HG02678 (cell line): ENCODE measurements at regions not wholly inside any gene's neighbourhood (a gene's known extent, or its start where the extent isn't known, plus 50 kb on each side); places are given as distances from the start of the nearest gene placed in this dataset.
"Not testable (repeated sequence)": the region's sequence is repeated elsewhere in the genome, so short reads cannot be mapped to it uniquely, and the experiment has no call there.

Experiments used
- ATAC-seq: cut with Tn5 transposase; IDR thresholded peaks from one replicate; pipeline ENCODE4 v1.9.1; 2021; ENCODE audit warnings: mild to moderate bottlenecking, moderate library complexity; ENCODE audit not compliant: unreplicated experiment

DNA sequence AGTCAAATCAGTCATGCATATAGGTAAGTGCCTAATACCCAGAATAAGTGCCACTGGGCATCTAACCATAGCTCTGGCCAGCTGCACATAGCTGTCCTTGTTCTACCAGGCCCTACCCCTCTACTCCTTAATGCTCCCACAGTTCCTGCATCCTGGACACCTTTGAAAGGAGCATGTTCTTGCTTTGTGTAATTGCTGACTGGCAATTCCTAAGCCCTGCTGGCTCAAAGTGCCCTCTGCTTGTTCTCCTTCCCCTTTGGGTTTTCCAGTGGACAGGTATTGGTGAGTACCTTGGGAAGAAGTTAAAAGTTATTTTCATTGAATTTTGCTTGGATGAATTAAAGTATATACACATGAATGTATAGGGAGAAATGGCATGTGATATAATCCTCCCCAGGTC, 516.4 kb downstream of the ETNK1 start:
- no peak for ATAC-seq

DNA sequence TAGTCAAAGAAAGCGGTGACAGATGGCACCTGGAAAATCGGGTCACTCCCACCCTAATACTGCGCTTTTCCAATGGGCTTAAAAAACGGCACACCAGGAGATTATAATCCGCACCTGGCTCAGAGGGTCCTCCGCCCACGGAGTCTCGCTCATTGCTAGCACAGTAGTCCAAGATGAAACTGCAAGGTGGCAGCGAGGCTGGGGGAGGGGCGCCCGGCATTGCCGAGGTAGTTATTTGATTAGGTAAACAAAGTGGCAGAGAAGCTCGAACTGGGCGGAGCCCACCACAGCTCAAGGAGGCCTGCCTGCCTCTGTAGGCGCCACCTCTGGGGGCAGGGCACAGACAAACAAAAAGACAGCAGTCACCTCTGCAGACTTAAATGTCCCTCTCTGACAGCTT, 521.1 kb downstream of the ETNK1 start:
- not testable (repeated sequence) for ATAC-seq

DNA sequence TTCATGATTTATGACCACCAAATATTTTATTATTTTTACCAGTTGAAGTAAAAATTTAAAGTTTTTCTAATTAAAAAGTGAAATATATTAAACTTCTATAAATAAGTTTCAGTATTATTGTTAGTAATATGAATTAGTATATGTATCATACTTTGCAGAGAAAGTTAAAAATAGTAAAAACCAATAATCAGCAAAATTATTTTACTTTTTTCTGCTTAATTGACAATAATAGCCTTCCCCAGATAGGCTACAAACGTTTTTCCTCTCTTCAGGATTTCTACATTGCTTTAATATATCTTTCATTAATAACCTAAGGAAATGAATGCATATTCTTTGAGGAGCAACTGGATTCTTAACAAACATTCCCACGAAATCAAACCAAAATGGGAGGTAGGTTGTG, 543.5 kb downstream of the ETNK1 start:
- no peak for ATAC-seq

DNA sequence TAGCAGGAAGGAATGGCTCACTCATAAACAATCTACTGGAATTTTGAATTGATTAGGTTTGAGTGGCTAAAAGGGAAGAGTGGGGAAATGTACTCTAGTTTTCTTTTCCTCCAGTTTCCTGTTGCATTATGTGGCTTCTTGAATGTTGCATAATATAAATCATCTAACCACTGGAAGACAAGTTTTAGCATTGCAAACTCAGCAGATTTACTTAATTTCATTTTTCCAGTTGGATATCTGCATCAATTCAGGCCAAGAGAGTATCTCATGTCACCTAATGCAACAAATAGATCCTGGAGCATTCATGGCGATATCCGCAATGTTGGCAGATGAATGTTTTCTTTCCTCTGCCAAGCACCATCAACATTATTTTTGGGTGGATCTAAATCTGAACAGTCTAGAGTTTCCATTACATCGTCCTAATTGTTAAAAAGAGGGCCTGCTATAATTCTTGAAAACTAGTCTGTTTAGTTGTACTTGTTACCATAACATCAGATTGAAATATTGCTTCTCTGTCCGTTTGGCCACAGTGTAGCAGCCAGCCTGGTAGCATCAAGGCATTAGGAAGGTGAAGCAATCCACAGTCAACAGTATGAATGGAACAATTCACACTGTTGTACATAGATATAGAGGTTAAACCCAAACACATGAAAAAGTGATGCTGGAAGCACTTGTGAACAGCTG, 544.2 kb downstream of the ETNK1 start:
- no peak for ATAC-seq

DNA sequence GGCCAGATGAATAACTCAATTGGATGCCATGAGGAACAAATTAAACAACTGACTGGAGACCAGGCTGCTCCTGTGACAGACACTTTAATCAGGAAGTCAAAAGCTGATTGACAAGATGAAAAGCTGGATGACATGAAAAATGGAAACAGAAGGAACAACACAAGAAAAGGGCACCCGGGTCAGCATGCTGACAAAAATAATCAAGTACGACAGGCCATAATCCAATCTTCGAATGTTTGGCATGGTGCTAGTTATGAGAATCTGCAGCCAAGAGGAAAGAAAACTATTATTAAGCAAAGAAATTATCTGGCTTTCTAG, 544.7 kb downstream of the ETNK1 start:
- ATAC-seq, result no peak

DNA sequence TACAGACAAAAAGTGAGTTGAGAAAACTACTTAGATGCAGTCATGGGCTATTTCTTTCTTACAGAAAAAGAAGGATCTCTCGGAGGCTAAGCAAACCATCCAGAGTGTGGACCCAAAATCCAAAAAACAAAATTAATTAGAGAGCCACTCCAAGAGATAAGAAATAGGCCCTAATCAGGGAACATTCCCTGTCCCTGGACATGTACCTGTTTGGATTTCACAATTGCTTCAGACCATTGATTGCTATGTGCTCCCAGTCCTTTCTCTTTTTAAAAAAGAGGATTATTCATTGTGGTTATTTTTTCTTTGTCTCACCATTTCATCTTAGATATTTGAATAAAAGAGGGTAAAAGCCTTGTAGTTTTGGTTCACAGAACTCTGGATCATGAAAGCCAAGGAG, 549.9 kb downstream of the ETNK1 start:
- ATAC-seq, result no peak

DNA sequence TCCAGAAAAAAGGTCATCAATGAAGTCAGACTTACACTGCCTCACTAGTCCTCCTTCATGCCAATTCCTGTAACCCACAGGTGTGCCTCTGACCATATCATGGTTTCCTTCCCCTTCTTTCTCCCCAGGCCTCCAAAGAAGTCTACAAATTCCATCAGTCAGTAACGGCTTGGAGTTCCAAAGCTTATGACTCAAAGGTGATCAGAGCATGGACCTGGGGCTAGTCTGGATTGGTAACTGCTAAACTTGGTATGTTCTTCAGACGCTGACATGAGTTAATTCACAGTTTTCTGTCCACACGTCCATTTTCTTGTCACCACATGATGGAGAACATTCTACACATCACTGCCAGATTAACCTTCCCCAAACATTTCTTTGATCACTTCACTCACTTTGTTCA, 560.4 kb downstream of the ETNK1 start:
- ATAC-seq, result no peak

DNA sequence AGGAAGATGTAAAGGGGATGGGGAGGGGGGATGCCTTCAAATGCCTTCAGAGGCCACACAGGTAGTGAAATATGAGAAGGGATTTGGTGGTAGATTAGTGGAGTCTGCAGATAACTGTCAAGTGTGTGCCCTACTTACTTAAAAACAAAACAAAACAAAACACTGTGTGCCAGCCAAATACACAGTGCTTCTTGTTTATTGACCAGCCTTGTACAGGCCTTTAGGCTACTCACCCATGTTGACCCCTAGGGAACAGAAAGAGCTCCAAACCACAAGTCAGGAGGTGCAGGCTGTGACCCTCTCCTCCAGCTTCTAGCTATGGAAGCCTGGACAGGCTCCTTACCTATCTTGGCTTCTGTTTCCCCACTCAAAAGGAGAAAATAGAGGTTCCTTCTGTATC, 562.0 kb downstream of the ETNK1 start:
- no peak for ATAC-seq

DNA sequence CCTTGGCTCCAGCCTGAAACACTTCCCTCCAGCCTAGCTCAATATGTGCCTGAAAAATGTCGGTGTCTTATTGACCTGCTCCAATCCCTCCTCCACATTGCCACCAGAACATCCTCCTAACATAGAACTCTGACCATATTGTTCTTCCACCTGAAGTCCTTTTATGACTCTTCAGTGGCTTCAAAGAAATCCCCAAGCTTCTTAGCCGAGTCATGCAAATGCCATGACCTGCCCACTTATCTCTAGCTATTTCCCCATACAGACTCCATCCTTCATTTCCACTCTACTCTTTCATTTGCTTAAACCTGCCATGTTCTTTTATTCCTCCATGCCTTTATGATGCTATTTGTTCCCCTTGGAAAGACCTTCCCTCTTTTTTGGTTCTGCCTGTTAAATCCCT, 568.6 kb downstream of the ETNK1 start:
- ATAC-seq, result no peak

DNA sequence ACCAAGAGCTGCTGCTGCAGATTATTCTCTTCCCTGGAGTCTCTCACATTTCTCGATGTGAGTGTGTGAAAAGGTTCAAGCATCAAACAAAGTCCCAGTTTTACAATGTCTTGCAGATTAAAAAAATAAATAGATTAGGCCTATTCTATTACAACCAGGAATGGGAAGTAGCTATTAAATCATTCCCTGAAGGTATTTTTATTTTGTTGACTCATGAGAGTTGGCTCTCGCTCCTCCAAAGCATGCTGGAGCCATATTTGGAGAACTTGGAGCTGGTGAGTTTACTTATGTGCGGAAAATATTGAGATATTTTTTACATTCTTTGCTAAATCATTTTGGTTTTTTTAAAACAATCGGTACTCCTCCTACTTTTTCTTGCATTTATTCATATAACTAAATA, 572.3 kb downstream of the ETNK1 start:
- ATAC-seq, result no peak

DNA sequence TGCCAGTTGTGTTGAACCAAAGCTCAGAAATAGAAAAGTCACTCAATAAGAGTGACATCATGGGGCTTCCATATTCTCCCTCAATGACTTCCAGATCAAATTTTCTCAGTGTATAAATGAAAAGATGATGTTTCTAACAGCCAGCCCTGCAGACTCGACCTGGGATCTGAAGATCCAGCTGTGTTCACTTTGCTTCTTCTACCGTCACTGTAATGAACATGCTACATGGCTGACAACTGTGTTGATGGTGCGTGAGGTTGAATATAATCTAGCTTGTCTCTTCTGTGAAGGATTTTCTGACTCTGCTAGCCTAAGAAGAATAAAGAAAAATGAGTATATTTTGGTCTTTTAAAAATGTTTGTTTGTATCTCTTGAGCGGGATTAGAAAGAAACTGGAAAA, 577.8 kb downstream of the ETNK1 start:
- ATAC-seq, result no peak

DNA sequence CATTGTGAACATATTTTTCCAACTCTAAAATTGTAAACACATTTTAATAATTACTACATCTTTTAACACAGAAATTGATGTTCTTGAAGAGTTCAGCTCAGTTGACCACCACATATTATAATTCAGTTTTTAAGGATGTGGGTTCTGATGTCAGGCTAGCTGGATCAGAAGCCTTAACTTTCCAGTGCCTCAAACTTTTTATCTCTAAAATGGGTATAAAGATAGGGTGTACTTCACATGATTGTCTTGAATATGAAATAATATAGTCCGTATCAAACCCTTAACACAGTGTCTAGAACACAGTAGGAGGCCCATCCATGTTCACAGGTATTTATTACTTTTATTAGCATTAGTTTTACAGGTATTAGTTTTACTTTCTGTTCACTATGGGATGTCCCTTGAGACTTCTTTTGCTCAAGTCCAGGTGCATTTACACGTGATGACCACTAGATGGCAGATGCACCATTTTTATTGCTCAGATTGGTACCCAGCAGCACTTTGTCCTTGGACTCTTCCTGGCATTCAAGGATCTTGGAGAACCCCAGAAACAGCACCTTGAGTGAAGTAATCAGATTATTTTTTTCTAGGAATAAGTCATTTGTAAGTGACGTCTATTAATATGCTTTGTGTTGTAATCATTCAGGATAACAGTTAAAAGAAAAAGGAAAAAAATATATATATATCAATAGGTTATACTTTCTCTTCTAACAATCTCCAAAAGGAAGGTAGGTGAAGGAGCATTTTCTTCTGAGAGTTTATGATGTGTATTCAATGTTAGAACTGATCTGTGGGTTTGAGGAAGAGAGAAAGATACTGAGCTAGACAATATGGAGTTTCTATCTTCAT, 580.2 kb downstream of the ETNK1 start:
- ATAC-seq, result peak; percentile 91

DNA sequence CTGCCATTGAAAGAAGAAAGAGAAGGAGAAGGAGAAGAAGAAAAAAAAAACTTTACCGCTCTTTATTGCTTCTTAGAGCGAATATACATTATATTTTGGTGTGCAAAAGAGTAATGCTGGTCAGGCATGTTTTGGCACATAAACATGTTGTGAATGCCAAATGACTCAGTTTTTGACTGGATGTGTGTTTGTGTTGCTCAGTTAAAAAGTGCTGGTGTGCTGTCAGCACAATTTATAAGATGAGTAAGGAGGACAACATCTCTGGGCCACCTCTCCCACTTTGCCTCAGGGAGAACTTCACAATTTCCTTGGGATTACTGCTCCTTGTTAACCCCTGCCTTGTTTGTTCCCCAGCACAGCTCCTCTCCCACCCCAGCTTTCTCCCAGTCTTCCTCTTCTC, 584.8 kb downstream of the ETNK1 start:
- no peak for ATAC-seq

DNA sequence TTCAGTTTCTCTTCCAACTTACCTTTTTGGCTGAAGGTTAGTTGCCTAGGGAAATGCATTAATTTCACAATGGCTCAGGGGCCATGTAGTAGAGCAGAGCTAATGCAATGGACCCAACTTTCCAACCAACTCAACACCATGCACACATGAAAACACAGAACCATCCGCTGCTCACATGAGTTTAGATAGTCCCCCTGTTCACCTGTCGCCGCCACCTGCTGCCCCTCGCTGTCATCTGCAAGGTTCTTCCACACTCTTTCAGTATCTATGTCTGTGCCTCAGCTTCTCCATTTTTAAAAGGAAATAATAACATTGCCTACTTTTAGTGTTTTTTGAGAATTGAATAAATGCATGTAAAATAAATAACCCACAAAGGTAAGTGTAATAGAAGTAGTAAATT, 585.6 kb downstream of the ETNK1 start:
- ATAC-seq, result no peak

DNA sequence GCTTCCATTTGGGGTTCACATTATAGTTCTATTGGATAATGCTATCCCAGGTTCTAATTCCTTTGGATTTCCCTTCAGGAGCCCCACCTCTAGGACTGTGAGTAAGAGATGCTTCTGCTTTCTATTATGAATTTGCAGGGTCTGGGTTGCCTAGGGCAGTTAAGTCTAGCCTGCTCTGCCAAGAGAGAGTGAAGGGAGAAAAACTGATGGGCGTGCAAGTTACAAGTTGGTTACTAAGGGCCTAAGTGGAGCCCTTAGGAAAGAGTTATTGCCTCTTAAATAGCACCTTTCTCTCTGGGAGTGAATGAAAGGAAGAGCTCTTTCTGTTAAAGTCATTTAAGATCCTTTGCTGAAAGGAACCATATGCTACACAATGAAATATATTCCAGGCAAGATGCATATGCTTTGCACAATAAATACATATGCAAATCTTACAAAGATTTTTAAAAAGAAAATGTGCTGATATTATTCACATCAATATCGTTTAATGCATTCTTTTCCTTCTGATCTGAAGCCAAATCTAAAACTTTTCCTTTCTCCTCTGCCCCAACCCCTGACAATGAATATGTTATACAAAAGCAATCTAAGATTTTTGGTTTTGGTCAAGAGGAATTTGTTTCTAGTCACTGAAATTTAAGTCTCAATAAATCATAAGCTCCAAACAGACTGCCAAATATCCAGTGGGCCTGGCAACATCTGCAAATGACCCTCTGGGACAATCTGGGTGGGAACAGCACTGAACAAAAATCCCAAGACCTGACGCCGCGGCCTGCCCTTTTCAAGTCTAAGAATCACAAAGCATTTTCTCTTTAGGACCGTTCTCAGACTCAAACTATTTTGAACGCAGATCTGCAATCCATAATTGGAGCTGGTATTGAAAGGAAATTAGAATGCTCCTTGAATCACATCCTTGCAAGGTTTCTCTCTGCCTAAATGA, 586.7 kb downstream of the ETNK1 start:
- ATAC-seq, result no peak

DNA sequence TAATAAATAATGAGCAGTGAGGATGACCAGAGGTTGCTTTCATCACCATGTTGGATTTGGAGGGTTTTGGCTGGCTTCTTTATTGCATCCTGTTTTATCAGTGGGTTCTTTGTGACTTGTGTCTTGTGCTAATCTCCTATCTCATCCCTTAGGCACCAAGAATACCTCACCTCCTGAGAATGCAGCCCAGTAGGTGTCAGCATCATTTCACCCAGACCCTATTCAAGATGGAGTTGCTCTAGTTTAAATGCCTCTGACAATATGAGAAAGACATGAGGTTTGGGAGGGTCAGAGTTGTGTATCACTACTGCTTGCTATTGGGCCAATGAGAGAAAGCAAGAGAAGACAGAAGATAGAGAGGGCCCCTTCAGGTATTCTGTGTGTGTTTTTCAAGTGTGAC, 592.2 kb downstream of the ETNK1 start:
- no peak for ATAC-seq

DNA sequence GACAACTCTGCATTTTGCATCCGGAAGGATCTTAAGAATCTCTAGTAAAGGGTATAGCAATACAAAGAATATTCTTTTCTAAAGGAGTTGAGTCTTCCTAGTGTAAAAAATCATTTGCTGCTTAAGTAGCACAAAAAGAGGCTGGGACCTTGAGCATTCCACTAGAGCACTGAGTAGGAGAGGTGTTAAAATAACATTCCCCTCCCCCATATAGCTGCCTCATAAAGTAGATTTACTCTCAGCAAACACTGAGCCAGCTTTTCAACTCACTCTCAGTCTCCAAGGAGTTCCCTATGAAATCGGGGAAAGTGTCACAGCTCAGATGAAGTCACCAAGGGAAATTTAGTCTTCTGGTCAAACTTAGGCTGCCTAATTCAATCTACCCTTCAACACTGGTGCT, 592.7 kb downstream of the ETNK1 start:
- ATAC-seq, result no peak

DNA sequence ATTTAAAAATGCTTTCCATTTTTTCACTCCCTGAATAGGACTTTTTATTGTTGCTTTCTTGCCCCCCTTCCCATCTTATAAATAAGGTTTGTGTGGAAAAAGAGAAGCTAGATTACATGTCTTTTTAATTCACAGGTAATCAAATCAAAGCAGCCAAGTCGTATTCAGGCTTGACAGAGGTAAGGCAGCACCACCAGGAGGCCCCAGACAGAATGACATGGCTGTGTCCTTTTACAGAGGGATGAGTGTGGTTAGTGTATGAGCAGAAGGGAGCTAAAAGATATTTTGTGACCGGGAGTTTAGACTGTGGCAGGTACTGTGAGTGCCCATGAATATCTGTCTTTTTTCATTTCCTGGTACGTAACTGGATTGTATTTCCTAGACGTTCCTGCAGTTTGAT, 596.1 kb downstream of the ETNK1 start:
- ATAC-seq, result no peak

DNA sequence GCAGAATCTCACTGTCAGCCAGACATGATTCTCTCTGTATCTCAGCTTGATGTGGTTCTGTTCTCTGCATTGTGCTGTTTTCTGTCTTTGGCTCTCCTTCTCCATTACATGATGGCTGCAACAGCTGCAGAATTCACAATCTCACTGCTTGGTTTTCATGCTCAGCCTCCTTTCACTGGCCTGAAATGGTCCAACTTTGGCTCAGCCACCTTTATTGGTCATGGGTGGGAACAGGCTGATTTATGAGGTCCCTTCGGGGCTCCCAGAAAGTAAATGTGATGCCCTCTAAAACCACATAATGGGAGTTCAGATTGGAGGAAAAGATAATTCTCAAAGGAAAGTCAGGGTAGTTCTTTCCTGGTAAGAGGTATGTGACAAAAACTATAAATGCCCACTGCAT, 597.0 kb downstream of the ETNK1 start:
- no peak for ATAC-seq

DNA sequence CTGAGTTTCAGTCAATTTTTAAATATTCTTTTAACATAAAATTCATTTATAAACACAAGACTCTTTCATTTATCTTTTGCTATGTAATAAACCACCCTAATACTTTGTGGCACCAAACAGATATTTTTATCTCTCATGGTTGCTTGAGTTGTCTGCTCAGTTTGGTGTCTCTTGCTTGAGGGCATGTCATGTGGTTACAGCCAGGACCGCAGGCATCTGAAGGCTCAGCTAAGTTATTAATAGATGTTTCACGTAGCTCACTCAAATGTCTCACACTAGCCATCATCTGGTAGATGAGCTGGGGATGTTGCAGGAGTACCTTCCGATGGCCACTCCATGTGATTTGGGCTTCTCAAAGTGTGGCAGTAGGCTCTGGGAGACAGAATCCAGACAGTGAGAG, 597.8 kb downstream of the ETNK1 start:
- ATAC-seq, result no peak

DNA sequence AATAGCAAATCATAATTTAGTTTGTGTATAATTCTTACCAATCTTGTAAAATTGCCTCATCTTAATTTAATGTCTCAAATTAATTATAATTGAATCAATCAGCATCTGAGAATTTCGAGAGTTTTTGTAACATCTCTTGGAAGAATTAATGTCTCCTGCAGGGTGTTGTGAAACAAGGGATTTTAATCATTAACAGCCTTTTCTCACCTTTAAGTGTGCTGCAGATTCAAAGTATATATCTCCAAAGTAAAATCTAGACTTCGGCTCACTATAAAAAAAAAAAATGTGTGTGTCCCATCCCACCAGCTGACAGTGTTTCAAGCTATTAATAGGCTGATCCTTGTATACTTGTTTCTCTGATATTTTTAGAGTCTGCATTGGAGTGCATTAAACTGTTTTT, 603.1 kb downstream of the ETNK1 start:
- ATAC-seq, result no peak

DNA sequence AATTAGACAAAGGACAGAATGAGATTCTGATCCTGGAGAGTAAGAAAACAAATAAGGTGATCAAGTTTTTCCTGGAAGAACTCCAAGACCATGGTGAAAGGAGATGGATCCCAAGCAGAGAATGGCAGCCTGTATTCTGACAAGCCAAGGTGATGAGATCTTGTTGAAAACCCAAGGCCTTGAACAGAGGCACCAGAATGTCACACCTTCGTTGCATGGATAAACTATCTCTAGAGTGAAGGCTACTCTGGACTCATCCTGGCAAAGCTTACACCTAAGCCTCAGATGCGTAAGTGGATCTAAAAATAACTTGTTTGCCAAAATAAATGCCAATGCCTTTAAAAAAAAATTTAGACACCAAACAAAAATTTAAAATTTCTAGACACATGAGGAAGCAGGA, 605.9 kb downstream of the ETNK1 start:
- ATAC-seq, result no peak
